ENCODE measurements at regions not wholly inside any gene's neighbourhood (a gene's known extent, or its start where the extent isn't known, plus 50 kb on each side); places are given as distances from the start of the nearest gene placed in this dataset.

- H3K79me2 ChIP-seq (ENCODE audit: insufficient read depth, low read length): no peaks in the 10 kb centered on the region
- no peak overlapping the region for H3K27ac ChIP-seq (ENCODE audit: low read length)
- no peaks in the 10 kb centered on the region for H3K9me3 ChIP-seq (ENCODE audit: insufficient read depth, low read length, severe bottlenecking)
- H3K9ac ChIP-seq (ENCODE audit: low read depth, low read length): no peak overlapping the region
- ATAC-seq (ENCODE audit: insufficient read depth, low read depth): no peak
- H3K4me1 ChIP-seq (ENCODE audit: insufficient read depth, low read length): no peaks in the 10 kb centered on the region
- peaks cover 14% of the 10 kb centered on the region for H3K27me3 ChIP-seq (ENCODE audit: insufficient read depth, low read length, poor library complexity)
- TF ChIP-seq, protein P1, sequence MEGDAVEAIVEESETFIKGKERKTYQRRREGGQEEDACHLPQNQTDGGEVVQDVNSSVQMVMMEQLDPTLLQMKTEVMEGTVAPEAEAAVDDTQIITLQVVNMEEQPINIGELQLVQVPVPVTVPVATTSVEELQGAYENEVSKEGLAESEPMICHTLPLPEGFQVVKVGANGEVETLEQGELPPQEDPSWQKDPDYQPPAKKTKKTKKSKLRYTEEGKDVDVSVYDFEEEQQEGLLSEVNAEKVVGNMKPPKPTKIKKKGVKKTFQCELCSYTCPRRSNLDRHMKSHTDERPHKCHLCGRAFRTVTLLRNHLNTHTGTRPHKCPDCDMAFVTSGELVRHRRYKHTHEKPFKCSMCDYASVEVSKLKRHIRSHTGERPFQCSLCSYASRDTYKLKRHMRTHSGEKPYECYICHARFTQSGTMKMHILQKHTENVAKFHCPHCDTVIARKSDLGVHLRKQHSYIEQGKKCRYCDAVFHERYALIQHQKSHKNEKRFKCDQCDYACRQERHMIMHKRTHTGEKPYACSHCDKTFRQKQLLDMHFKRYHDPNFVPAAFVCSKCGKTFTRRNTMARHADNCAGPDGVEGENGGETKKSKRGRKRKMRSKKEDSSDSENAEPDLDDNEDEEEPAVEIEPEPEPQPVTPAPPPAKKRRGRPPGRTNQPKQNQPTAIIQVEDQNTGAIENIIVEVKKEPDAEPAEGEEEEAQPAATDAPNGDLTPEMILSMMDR (IDR thresholded peaks at IDR 0.05; ENCODE audit: borderline replicate concordance, extremely low read depth, low read length, poor library complexity, severe bottlenecking): no peak
- no peak for TF ChIP-seq EZH2 (IDR thresholded peaks at IDR 0.05; ENCODE audit: borderline replicate concordance, low read depth, low read length, severe bottlenecking)
- no peak overlapping the region for H3K4me2 ChIP-seq (ENCODE audit: insufficient read depth, low read length)
- H4K20me1 ChIP-seq (ENCODE audit: insufficient read depth, low read length): no peaks in the 10 kb centered on the region
- H3K4me3 ChIP-seq (ENCODE audit: low read depth in 1 of 2, low read length in 2 of 2): no peak overlapping the region
- no peaks in the 10 kb centered on the region for H3K36me3 ChIP-seq (ENCODE audit: insufficient read depth, low read length)
- H2AFZ ChIP-seq (ENCODE audit: low read depth, low read length): no peak overlapping the region
- DNase-seq: no peak
Measured at GRCh38 chr11:130760515-130761125, 155.7 kb downstream of the SNX19 start.

DNA sequence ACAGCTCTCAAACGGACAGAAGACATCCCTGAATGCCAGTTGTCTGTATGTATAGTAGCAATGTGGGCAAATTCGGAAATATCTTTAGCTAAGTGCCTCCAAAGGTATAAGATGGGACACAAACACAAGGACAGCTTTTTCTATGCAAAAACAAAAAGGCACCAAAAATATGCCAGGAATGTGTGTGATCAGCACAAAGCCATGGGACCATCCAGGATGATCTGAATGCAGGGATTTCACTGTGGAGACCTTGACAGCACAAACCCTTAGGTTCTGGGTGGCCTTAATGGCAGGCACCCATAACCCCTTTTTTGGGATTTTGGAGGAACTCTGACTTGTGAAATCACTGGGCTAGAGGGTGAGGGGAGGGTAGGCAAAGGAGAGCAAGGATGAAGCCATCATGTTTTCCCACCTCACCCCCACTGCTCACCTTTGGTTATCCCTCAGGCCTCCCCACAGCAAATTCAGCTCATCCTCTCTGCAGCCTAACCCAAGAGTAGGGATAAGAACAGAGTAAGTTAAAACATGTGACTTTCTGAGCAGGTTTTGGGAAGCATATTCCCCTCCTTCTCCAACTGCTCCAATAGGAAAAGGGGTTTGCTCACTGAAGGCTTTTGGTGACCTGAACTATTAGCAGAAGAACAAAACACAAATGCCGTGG, 154.6 kb downstream of the SNX19 start:
- no peaks in the 10 kb centered on the region for H3K79me2 ChIP-seq (ENCODE audit: insufficient read depth, low read length)
- DNase-seq (no peak), ATAC-seq (ENCODE audit: insufficient read depth, low read depth) (no peak)
- H3K36me3 ChIP-seq (ENCODE audit: insufficient read depth, low read length): no peaks in the 10 kb centered on the region
- no peak overlapping the region for H2AFZ ChIP-seq (ENCODE audit: low read depth, low read length)
- H3K27ac ChIP-seq (ENCODE audit: low read length): no peak overlapping the region
- H3K4me1 ChIP-seq (ENCODE audit: insufficient read depth, low read length): no peaks in the 10 kb centered on the region
- H3K9me3 ChIP-seq (ENCODE audit: insufficient read depth, low read length, severe bottlenecking): no peaks in the 10 kb centered on the region
- peaks cover 14% of the 10 kb centered on the region for H3K27me3 ChIP-seq (ENCODE audit: insufficient read depth, low read length, poor library complexity)
- no peaks in the 10 kb centered on the region for H4K20me1 ChIP-seq (ENCODE audit: insufficient read depth, low read length)
- TF ChIP-seq, protein P1 (IDR thresholded peaks at IDR 0.05; ENCODE audit: borderline replicate concordance, extremely low read depth, low read length, poor library complexity, severe bottlenecking): no peak
- no peak for TF ChIP-seq EZH2 (IDR thresholded peaks at IDR 0.05; ENCODE audit: borderline replicate concordance, low read depth, low read length, severe bottlenecking)
- no peak overlapping the region for H3K9ac ChIP-seq (ENCODE audit: low read depth, low read length)
- no peak overlapping the region for H3K4me3 ChIP-seq (ENCODE audit: low read depth in 1 of 2, low read length in 2 of 2)
- H3K4me2 ChIP-seq (ENCODE audit: insufficient read depth, low read length): no peak overlapping the region

GRCh38 chr11:130762638-130763037, 153.6 kb downstream of the SNX19 start:
- TF ChIP-seq, protein P1 (IDR thresholded peaks at IDR 0.05; ENCODE audit: borderline replicate concordance, extremely low read depth, low read length, poor library complexity, severe bottlenecking): no peak
- no peak for TF ChIP-seq EZH2 (IDR thresholded peaks at IDR 0.05; ENCODE audit: borderline replicate concordance, low read depth, low read length, severe bottlenecking)
- ATAC-seq (ENCODE audit: insufficient read depth, low read depth): no peak
- H3K27ac ChIP-seq (ENCODE audit: low read length): no peak overlapping the region
- no peaks in the 10 kb centered on the region for H3K79me2 ChIP-seq (ENCODE audit: insufficient read depth, low read length)
- H2AFZ ChIP-seq (ENCODE audit: low read depth, low read length): no peak overlapping the region
- H3K4me3 ChIP-seq (ENCODE audit: low read depth in 1 of 2, low read length in 2 of 2): no peak overlapping the region
- H3K4me1 ChIP-seq (ENCODE audit: insufficient read depth, low read length): no peaks in the 10 kb centered on the region
- peaks cover 14% of the 10 kb centered on the region for H3K27me3 ChIP-seq (ENCODE audit: insufficient read depth, low read length, poor library complexity)
- H3K36me3 ChIP-seq (ENCODE audit: insufficient read depth, low read length): no peaks in the 10 kb centered on the region
- H3K9ac ChIP-seq (ENCODE audit: low read depth, low read length): no peak overlapping the region
- no peaks in the 10 kb centered on the region for H3K9me3 ChIP-seq (ENCODE audit: insufficient read depth, low read length, severe bottlenecking)
- H3K4me2 ChIP-seq (ENCODE audit: insufficient read depth, low read length): no peak overlapping the region
- no peaks in the 10 kb centered on the region for H4K20me1 ChIP-seq (ENCODE audit: insufficient read depth, low read length)
- no peak for DNase-seq
